AG10803 (cell line): ENCODE measurements at regions not wholly inside any gene's neighbourhood (a gene's known extent, or its start where the extent isn't known, plus 50 kb on each side); places are given as distances from the start of the nearest gene placed in this dataset.
A peak's percentile ranks its signal among the peaks of the same experiment; 100 is the strongest.

Experiments
- DNase-seq: peaks from one replicate; pipeline ENCODE4 v3.0.0; 2010; ENCODE audit warnings: low read depth
- H3K4me3 ChIP-seq: 2 replicates; pipeline ENCODE4 v1.5.1; 2011; ENCODE audit warnings: mild to moderate bottlenecking, low read length, control low read depth
- TF ChIP-seq, protein P1 (sequence below): conservative IDR thresholded peaks from 2 replicates; pipeline ENCODE4 v1.5.1; 2011; ENCODE audit warnings: mild to moderate bottlenecking, low read length, control low read depth, inconsistent platforms

DNA sequence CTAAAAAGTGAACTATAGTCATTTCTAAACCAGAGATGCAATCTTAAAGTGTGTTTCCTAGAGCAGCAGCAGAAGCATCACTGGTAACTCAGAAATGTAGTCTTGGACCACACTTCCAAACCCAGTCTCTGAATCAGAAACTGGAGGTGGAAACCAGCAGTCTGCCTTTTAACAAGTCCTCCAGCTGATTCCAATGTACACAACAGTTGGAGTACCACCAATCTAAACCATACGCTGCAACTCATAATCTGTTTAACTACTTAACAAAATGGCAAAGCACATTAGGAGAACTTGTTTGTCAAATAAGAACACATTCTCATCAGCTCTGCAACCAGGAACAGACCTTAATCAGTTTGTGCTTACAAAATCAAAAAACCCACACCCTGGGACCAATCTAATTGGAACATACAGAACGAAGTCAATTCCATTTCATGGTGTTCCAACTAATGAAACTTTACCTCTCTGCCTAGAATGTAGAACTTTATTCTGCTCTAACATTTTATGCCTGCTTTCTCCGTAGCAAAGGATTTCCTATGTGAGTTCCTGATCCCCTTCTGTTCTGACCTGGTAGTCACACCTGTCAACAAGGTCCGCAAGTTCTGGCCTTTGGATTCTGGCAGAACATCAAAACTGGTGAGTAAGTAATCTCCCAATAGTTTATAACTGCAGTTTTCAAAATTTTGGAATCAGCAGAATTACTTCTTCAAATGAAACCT is 390.4 kb downstream of the HTR1B start:
- TF ChIP-seq, protein P1, sequence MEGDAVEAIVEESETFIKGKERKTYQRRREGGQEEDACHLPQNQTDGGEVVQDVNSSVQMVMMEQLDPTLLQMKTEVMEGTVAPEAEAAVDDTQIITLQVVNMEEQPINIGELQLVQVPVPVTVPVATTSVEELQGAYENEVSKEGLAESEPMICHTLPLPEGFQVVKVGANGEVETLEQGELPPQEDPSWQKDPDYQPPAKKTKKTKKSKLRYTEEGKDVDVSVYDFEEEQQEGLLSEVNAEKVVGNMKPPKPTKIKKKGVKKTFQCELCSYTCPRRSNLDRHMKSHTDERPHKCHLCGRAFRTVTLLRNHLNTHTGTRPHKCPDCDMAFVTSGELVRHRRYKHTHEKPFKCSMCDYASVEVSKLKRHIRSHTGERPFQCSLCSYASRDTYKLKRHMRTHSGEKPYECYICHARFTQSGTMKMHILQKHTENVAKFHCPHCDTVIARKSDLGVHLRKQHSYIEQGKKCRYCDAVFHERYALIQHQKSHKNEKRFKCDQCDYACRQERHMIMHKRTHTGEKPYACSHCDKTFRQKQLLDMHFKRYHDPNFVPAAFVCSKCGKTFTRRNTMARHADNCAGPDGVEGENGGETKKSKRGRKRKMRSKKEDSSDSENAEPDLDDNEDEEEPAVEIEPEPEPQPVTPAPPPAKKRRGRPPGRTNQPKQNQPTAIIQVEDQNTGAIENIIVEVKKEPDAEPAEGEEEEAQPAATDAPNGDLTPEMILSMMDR, result no peak
- H3K4me3 ChIP-seq, result no peak overlapping the region
- DNase-seq, result no peak

DNA sequence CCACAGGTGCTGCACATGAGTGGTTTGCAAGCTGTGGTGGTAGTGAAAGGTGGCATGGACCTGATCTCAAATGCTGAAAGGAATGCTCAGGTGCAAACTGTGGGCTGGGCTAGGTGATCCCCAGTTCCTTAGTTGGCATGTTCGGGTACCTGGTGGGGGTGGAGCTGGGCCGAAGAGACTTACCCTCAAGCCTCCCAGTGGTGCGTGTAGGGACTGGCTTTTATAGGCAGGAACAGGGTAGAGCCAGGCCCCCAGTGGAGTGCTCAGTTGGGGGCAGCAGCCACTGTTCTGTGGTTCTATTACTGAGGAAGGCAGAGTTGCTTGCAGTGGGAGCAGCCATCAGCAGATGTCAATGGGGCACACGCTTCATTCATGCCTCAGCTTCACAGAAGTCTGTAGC is 399.8 kb downstream of the HTR1B start:
- TF ChIP-seq, protein P1, result no peak
- DNase-seq, result no peak
- no peak overlapping the region for H3K4me3 ChIP-seq

DNA sequence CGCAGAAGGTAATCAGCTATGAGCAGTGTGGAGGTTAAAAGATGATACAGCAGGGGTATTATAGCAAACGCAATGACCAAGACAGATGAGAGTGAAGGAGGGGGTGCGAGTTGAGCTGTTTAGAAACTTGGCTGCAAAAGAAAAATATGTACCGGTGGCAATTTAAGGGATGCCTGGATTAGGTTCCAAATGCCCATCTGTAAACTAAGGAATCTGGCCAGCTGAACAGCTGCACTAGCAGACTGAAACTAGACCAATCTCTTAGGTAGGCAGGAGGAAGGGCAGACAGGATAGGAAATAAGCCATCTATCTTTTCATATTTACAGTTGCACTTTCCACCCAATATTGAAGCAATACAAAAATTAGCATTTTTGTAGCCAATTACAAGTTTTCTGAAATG is 407.6 kb downstream of the HTR1B start:
- TF ChIP-seq, protein P1, result no peak
- DNase-seq, result no peak
- H3K4me3 ChIP-seq, result no peak overlapping the region

DNA sequence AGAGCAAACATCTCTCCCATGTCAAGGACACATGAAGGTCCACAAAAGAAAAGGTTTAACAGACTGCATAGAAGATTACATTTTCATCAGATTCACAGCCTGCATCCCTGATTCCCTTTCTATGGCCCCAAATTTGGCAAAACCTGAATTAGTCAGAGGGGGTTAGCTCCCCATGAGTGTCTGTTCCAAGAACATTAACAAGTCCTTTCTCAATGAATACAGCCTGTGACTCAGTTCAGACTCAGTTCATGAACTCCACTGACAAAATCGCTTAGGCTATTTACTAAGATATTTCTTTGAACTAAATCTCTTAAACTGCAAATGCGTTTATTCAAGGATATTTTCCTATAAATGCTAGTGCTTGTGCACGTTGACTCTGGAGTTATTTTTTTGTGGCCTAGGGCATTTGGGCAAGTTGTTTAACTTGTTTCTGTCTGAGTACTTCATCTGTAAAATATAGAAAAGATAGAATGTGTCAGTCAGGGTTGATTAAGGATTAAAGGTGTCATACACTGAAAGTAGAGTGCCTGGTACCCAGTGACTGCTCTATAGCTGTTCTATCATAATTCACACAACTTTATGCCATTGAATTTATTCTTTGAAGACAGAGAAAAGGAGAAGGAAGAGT is 422.6 kb downstream of the HTR1B start:
- DNase-seq, result peak; percentile 21
- H3K4me3 ChIP-seq, result no peak overlapping the region
- TF ChIP-seq, protein P1, result no peak

DNA sequence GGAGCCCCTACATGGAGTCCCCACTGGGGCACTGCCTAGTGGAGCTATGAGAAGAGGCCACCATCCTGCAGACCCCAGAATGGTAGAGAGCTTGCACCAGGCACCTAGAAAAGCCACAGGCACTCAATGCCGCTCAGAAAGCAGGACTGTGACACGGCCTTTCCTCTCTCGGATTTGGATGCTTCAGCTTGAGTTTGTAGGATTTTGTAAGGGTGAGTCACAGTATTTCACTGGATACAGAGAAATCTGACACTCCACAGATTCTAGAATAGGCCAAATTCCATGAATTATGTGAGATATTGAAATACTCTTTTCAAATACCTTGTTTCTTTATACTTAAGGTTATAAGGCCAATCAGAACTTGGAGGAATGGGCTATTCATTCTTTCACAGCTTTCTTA is 424.5 kb downstream of the HTR1B start:
- TF ChIP-seq, protein P1, result no peak
- H3K4me3 ChIP-seq, result no peak overlapping the region
- DNase-seq, result peak; percentile 60

DNA sequence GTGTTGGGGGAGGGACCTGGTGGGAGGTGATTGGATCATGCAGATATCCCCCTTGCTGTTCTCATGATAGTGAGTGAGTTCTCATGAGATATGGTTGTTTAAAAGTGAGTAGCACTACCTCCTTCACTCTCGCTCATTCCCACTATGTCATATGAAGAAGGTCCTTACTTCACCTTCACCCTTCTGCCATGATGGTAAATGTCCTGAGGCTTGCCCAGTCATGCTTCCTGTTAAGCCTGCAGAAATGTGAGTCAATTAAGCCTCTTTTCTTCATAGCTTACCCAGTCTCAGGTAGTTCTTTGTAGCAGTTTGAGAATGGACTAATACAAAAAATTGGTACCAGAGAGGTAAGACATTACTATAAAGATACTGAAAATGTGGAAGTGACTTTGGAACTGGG is 425.9 kb downstream of the HTR1B start:
- TF ChIP-seq, protein P1, result no peak
- no peak for DNase-seq

DNA sequence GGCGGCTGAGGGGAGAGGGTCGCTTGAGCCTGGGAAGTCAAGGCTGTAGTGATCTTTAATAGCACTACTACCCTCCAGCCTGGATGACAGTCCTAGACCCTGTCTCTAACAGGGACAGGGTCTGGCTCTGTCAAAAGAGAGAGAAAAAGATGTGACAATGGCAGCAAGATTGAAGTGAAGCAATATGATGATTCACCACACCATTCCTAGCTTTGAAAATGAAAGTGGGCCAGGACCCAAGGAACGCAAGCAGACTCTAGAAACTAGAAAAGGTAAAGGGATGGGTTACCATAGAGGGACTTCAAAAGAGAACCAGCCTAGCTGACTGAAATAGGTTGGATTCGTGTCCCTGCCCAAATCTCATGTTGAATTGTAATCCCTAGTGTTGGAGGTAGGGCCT is 426.9 kb downstream of the HTR1B start:
- TF ChIP-seq, protein P1, result no peak
- no peak for DNase-seq
- H3K4me3 ChIP-seq, result no peak overlapping the region

More for the DNA sequence above, 425.9 kb downstream of the HTR1B start:
- no peak overlapping the region for H3K4me3 ChIP-seq
